ENCODE measurements at regions not wholly inside any gene's neighbourhood (a gene's known extent, or its start where the extent isn't known, plus 50 kb on each side); places are given as distances from the start of the nearest gene placed in this dataset.

DNA sequence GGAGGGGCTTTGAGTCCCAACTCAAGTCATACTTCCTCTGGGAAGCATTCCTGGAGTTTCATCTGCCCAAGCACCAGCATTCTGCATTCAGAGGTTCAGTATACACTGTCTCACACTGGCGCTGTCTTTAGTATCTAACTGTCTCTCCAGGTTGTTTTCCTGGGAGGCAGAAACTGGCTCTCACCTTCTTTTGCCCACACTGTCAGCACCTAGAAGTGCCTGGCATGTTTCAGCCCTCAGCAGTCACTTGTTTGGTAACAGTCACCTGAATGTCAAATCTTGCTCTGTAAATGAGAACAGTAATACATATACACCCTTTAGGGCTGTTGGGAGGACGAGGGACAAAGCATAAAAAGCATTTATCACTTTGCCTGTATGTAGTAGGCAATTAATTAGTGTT, 339.6 kb downstream of the UQCRFS1 start:
- Mint-ChIP-seq H3K4me3 (no peak overlapping the region), H3K9me3 (peaks cover 4% of the 10 kb centered on the region; the same call in 1 of the 2 replicates), H3K36me3 (no peaks in the 10 kb centered on the region), H3K4me1 (peaks cover 10% of the 10 kb centered on the region), H3K27ac (no peak overlapping the region), H3K27me3 (ENCODE audit: low read depth) (peaks cover 9% of the 10 kb centered on the region)
- TF ChIP-seq GABPB1 (CRISPR knock-in tag; IDR thresholded peaks at IDR 0.05): no peak
- no peak for TF ChIP-seq ATF1 (CRISPR knock-in tag; IDR thresholded peaks at IDR 0.05)
- TF ChIP-seq NFE2L1 (CRISPR knock-in tag; IDR thresholded peaks at IDR 0.05): no peak
- TF ChIP-seq CREB1 (CRISPR knock-in tag; IDR thresholded peaks at IDR 0.05): no peak
- TF ChIP-seq, protein P1, sequence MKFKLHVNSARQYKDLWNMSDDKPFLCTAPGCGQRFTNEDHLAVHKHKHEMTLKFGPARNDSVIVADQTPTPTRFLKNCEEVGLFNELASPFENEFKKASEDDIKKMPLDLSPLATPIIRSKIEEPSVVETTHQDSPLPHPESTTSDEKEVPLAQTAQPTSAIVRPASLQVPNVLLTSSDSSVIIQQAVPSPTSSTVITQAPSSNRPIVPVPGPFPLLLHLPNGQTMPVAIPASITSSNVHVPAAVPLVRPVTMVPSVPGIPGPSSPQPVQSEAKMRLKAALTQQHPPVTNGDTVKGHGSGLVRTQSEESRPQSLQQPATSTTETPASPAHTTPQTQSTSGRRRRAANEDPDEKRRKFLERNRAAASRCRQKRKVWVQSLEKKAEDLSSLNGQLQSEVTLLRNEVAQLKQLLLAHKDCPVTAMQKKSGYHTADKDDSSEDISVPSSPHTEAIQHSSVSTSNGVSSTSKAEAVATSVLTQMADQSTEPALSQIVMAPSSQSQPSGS (CRISPR knock-in tag; IDR thresholded peaks at IDR 0.05; ENCODE audit: borderline replicate concordance, low read depth): no peak
- no peak for TF ChIP-seq KAT7 (CRISPR knock-in tag; IDR thresholded peaks at IDR 0.05; ENCODE audit: borderline replicate concordance)
- TF ChIP-seq, protein P2, sequence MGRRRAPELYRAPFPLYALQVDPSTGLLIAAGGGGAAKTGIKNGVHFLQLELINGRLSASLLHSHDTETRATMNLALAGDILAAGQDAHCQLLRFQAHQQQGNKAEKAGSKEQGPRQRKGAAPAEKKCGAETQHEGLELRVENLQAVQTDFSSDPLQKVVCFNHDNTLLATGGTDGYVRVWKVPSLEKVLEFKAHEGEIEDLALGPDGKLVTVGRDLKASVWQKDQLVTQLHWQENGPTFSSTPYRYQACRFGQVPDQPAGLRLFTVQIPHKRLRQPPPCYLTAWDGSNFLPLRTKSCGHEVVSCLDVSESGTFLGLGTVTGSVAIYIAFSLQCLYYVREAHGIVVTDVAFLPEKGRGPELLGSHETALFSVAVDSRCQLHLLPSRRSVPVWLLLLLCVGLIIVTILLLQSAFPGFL (CRISPR knock-in tag; IDR thresholded peaks at IDR 0.05; ENCODE audit: borderline replicate concordance): no peak
- TF ChIP-seq, protein P3, sequence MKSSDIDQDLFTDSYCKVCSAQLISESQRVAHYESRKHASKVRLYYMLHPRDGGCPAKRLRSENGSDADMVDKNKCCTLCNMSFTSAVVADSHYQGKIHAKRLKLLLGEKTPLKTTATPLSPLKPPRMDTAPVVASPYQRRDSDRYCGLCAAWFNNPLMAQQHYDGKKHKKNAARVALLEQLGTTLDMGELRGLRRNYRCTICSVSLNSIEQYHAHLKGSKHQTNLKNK (CRISPR knock-in tag; IDR thresholded peaks at IDR 0.05): no peak
- TF ChIP-seq, protein P4, sequence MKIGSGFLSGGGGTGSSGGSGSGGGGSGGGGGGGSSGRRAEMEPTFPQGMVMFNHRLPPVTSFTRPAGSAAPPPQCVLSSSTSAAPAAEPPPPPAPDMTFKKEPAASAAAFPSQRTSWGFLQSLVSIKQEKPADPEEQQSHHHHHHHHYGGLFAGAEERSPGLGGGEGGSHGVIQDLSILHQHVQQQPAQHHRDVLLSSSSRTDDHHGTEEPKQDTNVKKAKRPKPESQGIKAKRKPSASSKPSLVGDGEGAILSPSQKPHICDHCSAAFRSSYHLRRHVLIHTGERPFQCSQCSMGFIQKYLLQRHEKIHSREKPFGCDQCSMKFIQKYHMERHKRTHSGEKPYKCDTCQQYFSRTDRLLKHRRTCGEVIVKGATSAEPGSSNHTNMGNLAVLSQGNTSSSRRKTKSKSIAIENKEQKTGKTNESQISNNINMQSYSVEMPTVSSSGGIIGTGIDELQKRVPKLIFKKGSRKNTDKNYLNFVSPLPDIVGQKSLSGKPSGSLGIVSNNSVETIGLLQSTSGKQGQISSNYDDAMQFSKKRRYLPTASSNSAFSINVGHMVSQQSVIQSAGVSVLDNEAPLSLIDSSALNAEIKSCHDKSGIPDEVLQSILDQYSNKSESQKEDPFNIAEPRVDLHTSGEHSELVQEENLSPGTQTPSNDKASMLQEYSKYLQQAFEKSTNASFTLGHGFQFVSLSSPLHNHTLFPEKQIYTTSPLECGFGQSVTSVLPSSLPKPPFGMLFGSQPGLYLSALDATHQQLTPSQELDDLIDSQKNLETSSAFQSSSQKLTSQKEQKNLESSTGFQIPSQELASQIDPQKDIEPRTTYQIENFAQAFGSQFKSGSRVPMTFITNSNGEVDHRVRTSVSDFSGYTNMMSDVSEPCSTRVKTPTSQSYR (CRISPR knock-in tag; IDR thresholded peaks at IDR 0.05): no peak
- no peak for TF ChIP-seq SMAD3 (CRISPR knock-in tag; IDR thresholded peaks at IDR 0.05; ENCODE audit: borderline replicate concordance)
- TF ChIP-seq ZNF219 (CRISPR knock-in tag; IDR thresholded peaks at IDR 0.05; ENCODE audit: borderline replicate concordance): no peak
- TF ChIP-seq FOXK1 (CRISPR knock-in tag; IDR thresholded peaks at IDR 0.05): no peak
- ATAC-seq (no peak), DNase-seq (ENCODE audit: low spot score) (no peak)
- POLR2A ChIA-PET: no interaction called here
- CTCF ChIA-PET: interaction anchor here (0.8 kb wide), 1 partner anchor 17 kb away, joined by 3 read pairs; no protein-coding TSS in a partner anchor

DNA sequence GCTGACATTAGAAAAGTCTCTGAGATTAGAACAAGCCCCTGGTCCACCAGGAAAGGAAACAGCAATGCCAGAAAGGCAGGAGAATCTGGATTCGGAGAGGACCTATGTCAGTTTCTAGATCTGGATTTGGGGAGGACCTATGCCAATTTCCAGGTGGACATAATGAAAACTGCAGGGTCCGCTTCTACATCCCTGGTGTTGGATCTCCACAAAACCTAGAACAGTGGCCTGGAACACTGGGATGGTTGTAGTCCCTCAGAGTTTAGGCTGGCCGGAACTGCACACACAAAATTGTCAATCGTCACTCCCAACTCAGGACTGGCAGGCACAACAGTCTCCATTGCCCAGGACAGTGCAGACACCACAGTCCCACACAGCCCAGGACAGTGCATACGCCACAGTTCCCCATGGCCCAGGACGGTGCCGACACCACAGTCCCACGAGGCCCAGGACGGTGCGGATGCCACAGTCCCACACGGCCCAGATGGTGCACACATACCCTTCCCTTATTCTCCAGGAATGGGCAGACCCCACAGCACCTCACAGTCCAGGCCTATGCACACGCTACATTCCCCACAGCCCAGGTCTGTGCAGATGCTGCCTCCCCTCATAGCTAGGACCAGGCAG, 341.7 kb downstream of the UQCRFS1 start:
- no peak for ATAC-seq
- Mint-ChIP-seq H3K4me3 (no peak overlapping the region), H3K27me3 (ENCODE audit: low read depth) (no peaks in the 10 kb centered on the region; the same call in 1 of the 2 replicates), H3K36me3 (peaks cover 3% of the 10 kb centered on the region; the same call in 1 of the 2 replicates), H3K9me3 (peaks cover 8% of the 10 kb centered on the region), H3K27ac (no peak overlapping the region), H3K4me1 (peaks cover 10% of the 10 kb centered on the region)
- DNase-seq (ENCODE audit: low spot score): no peak
- ChIA-PET CTCF (no interaction called here), POLR2A (no interaction called here)
- no peak for TF ChIP-seq TEAD4 (CRISPR knock-in tag; IDR thresholded peaks at IDR 0.05)
- TF ChIP-seq IRF2 (CRISPR knock-in tag; IDR thresholded peaks at IDR 0.05; ENCODE audit: borderline replicate concordance, low read depth): no peak
- no peak for TF ChIP-seq OVOL2 (CRISPR knock-in tag; IDR thresholded peaks at IDR 0.05; ENCODE audit: borderline replicate concordance)
- no peak for TF ChIP-seq GABPB1 (CRISPR knock-in tag; IDR thresholded peaks at IDR 0.05)
- TF ChIP-seq CBFB (CRISPR knock-in tag; IDR thresholded peaks at IDR 0.05; ENCODE audit: low read depth): no peak
- no peak for TF ChIP-seq CREM (CRISPR knock-in tag; IDR thresholded peaks at IDR 0.05)

DNA sequence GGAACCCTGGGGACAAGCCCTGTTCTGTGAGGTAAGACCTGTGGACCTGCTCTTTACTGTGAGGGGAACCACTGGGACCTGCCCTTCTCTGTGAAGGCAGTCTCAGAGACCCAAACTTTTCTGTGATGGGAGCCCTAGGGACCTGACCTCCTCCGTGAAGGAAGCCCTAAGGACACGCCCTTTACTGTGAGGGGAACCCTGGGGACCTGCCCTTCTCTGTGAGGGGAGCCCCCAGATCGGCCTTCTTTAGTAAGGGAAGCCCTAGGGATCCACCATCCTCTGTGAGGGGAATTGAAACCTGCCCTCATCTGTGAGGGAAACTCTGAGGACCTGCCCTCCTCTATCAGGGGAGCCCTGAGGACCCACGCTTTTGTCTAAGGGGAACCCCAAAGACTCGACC, 343.5 kb downstream of the UQCRFS1 start:
- peaks cover 3% of the 10 kb centered on the region; the same call in 1 of the 2 replicates for H3K36me3 Mint-ChIP-seq
- H3K27me3 Mint-ChIP-seq (ENCODE audit: low read depth): no peaks in the 10 kb centered on the region
- H3K4me1 Mint-ChIP-seq: peaks cover 7% of the 10 kb centered on the region
- H3K27ac Mint-ChIP-seq: no peak overlapping the region
- ATAC-seq: no peak
- DNase-seq (ENCODE audit: low spot score): no peak
- ChIA-PET POLR2A (no interaction called here), CTCF (no interaction called here)
- H3K4me3 Mint-ChIP-seq: no peak overlapping the region
- peaks cover 11% of the 10 kb centered on the region for H3K9me3 Mint-ChIP-seq
- no peak for TF ChIP-seq GRHL2 (CRISPR knock-in tag; IDR thresholded peaks at IDR 0.05; ENCODE audit: insufficient replicate concordance, severe bottlenecking)
- TF ChIP-seq, protein P4 (CRISPR knock-in tag; IDR thresholded peaks at IDR 0.05): no peak
- TF ChIP-seq GABPB1 (CRISPR knock-in tag; IDR thresholded peaks at IDR 0.05): no peak
- no peak for TF ChIP-seq SP1 (CRISPR knock-in tag; conservative IDR thresholded peaks at IDR 0.05)
- TF ChIP-seq TP53 (CRISPR knock-in tag; IDR thresholded peaks at IDR 0.05): no peak
- TF ChIP-seq ZNF263 (CRISPR knock-in tag; IDR thresholded peaks at IDR 0.05; ENCODE audit: low read depth): no peak
- TF ChIP-seq, protein P5, sequence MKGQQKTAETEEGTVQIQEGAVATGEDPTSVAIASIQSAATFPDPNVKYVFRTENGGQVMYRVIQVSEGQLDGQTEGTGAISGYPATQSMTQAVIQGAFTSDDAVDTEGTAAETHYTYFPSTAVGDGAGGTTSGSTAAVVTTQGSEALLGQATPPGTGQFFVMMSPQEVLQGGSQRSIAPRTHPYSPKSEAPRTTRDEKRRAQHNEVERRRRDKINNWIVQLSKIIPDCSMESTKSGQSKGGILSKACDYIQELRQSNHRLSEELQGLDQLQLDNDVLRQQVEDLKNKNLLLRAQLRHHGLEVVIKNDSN (CRISPR knock-in tag; IDR thresholded peaks at IDR 0.05): no peak
- no peak for TF ChIP-seq IRF2 (CRISPR knock-in tag; IDR thresholded peaks at IDR 0.05; ENCODE audit: borderline replicate concordance, low read depth)
- no peak for TF ChIP-seq KAT7 (CRISPR knock-in tag; IDR thresholded peaks at IDR 0.05; ENCODE audit: borderline replicate concordance)

Data from WTC11 (cell line).